NOMO-1 (cell line): ENCODE measurements at regions not wholly inside any gene's neighbourhood (a gene's known extent, or its start where the extent isn't known, plus 50 kb on each side); places are given as distances from the start of the nearest gene placed in this dataset.

Experiments
- DNase-seq, 2 experiments: peaks; one replicate each; lab custom pipeline; 2025; ENCODE audit not compliant: unreplicated experiment in 2 of 2; lab: John Stamatoyannopoulos, UW

DNA sequence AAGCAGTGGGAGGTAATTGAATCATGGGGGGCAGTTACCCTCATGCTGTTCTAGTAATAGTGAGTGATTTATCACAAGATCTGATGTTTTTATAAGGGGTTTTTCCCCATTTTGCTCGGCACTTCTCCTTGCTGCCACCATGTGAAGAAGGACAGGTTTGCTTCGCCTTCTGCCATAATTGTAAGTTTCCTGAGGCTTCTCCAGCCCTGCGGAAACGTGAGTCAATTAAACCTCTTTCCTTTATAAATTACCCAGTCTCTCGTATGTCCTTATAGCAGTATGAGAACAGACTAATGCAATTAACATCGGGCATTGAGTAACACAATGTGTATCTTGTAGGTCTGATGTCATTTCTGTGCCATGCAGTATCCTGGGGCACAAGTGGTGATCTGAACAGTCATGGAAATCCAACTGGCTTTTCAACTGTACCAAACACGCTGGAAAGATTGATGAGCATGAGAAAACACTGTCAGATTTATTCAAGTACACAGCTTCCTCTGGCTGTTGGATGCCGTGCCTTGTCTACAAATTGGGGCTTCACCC is 208.6 kb upstream of the KIAA1217 start:
- DNase-seq = no peak

GRCh38 chr10:24006741-24007140 is 202.2 kb upstream of the KIAA1217 start:
- no peak for DNase-seq

DNA sequence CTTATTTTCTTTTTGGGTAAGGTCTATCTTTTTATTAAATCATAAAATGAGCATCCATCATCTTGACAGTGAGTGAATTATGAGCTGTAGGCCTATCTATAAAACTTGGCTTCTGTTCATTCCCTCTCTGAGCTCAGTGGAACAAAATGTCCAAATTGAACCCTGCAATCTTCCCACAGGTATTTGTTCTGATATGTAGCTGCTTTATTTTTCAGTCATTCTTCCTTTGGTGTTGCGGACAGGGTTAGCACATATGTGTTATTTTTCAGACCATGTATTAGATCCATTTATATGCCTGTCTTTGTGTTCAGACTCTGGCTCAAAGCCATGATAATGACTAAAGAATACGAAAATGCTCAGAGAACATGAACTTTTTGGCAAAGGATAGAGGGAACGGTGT is 201.6 kb upstream of the KIAA1217 start:
- no peak for DNase-seq

DNA sequence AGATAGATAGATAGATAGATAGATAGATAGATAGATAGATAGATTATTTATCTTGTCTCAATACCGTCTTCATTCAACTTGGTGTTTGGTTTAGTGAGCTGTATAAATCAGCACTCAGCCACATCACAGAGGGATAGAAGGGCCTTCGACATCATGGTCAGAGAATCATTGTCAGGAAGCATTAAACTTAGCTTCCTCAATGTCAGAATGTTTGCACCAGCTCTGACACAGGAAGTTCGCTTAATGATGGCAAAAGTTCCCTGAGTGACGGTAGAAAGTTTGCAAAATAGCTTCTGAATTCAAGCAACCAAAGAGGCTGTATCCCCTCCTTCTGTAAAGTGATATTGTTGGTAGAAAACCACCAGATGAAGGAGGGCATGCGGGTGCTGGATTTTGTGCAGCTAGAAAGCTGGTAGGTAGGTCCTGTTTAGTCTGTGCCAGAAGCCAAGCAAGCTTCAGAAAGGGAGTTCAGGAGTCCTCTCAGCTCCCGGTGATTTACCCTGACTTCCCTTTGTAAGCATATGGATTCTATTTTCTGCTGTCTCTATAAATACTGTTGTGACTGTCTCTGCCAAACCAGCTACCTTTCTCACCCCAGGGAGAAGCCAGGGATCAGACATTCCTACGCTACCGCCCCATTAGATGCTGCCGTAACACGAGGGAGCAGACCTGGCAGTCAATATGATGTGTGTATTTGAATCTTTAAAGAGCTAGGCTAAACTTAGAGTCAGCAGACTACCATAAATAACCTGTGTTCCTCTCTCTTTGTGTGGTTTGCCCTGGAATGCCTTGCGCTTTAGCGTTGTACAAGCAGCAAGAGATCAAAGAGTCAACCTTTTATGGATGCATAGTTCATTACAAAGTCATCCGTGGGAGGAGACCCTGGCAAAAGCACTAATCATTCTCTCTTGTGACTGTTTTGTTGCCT is 200.5 kb upstream of the KIAA1217 start:
- DNase-seq = no peak

GRCh38 chr10:24009115-24009514 is 199.8 kb upstream of the KIAA1217 start:
- no peak for DNase-seq

- no peak for DNase-seq
Measured at GRCh38 chr10:24009736-24010135, 199.2 kb upstream of the KIAA1217 start.

- DNase-seq = no peak
Measured at GRCh38 chr10:24010436-24010970, 198.4 kb upstream of the KIAA1217 start.

DNA sequence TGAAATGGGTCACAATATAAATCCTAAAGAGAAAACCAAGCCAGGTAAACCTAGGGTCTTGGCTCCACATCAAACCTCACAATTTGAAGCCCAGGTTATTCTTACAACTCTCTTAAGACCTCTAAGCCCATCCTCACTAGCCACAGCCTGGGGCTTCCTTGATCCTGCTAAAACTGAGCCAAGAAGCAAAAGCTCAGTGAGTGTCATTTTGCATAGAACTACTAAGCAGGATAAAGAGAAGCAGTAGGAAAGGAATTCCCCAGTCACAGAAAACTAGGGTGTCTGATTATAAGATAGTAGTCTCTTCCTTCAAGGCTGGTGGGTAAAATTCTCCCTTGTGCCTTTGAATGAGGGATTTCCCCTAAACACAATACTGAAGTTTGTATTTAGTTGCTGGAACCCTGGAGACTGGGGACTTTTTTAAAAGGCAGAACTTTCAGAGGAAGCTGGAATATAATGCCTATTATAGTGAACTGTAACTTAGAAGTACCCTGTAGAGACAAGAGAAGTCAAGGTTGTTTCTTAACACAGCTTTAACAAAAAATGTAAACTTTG is 196.6 kb upstream of the KIAA1217 start:
- DNase-seq = no peak

- no peak for DNase-seq
Measured at GRCh38 chr10:24027107-24027506, 181.8 kb upstream of the KIAA1217 start.

- DNase-seq = no peak
Measured at GRCh38 chr10:24034571-24034970, 174.4 kb upstream of the KIAA1217 start.

DNA sequence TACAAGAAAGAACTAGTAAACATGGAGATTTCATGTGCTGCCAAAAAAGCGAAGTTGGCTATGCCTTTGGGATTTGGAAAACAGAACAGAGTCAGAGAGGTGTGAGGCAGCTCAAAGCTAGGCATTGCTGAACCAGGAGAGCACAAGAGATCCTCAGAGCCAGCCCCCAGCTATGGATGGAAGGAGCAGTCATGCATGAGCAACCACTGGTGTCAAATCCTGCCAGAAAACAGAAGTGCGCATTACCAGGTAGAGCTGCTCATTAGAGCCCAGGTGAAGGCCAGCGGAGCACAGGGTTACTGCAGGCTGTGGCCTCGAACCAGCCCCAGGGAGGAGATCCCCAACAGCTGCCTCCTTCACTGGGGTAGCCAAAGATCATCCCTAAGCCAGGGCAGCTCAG is 173.2 kb upstream of the KIAA1217 start:
- no peak for DNase-seq

DNA sequence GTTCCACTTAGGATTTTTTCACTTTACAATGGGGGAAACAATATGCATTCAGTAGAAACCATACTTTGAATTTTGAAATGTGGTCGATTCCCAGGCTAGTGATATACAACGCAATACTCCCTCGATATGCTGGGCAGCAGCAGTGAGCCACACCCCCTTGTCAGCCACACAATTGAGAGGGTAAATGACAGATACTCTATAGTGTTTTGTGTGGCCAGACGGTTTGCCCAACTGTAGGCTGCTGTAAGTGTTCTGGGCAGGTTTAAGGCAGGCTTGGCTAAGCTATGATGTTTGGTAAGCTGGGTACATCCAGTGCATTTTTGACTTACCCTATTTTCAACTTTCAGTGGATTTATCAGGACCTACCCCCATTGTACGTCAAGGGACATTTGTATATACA is 169.6 kb upstream of the KIAA1217 start:
- no peak for DNase-seq

GRCh38 chr10:24039897-24040296 is 169.0 kb upstream of the KIAA1217 start:
- no peak for DNase-seq

GRCh38 chr10:24041034-24041433 is 167.9 kb upstream of the KIAA1217 start:
- DNase-seq = no peak

DNA sequence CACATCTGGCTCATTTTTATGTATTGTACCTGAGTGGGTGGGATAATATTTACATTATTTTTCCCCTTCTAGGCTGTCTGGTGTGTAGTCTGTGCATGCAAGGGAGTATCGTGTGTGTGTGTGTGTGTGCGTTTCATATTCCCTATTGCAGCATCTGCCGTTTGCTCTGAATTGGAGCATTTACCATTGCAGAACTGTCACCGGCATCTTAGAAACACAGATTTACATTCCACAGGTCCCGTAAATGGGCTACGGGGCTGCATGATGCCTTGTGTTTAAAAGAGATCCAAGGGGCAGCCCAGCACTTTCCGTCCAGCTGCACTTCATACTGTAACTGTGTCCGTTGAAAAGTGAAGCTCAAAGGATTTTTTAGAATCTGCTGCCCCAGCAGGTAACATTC is 167.1 kb upstream of the KIAA1217 start:
- no peak for DNase-seq

DNA sequence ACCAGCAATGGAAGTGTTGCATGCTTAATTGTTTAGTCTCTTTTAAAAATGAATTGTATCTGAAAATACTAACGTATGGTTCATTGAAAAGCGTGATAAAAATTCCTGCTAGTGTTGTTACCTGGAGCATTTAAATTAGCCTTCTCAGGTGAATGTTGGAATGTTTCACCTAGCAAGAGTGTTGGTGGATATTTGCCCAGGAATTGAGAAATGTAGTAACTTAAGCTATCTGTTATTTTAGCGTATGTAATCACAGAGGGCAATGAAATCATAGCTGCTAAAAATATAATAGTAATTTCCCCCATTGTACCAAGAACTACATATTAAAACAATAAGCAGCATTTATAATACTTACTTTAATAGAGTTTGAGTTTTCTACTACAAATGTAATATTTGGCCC is 166.1 kb upstream of the KIAA1217 start:
- no peak for DNase-seq

GRCh38 chr10:24046060-24046459 is 162.9 kb upstream of the KIAA1217 start:
- DNase-seq = no peak

DNA sequence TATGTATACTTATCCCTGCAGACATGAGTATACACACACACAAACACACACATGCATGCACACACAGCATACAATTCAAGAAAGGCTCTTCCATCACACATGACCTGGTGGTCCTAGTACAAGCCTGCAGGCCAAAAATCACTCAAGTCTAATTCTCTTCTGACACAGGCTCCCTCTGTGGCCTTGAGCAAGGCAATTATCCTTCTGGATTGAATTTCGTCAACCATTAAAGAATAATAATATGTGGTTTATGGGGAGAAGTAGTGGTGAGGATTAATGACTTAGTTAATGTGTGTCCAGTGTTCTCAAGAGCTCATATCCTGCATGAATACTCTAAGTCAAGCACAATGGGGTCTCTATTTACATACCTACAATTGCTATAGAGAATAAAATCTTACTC is 161.8 kb upstream of the KIAA1217 start:
- DNase-seq = no peak

DNA sequence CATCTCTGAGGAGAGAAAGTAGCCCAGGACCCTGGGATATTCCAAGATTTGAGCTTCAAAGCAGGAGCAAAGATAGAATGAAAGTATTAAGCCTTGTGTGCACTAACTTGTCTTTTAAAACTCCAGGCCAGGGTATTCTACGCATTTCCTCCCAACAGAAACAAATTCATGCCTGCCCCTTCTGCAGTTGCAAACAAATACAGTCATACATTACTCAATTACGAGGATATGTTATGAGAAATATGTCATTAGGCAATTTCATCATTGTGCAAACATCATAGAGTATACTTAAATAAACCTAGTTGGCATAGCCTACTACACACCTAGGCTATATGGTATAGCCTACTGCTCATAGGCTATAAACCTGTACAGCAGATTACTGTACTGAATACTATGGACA is 154.5 kb upstream of the KIAA1217 start:
- DNase-seq = no peak

- no peak for DNase-seq
Measured at GRCh38 chr10:24080207-24080606, 128.7 kb upstream of the KIAA1217 start.

- no peak for DNase-seq
Measured at GRCh38 chr10:24086296-24087086, 122.4 kb upstream of the KIAA1217 start.
